ENCODE measurements at regions not wholly inside any gene's neighbourhood (a gene's known extent, or its start where the extent isn't known, plus 50 kb on each side); places are given as distances from the start of the nearest gene placed in this dataset.
"Not testable (repeated sequence)": the region's sequence is repeated elsewhere in the genome, so short reads cannot be mapped to it uniquely, and the experiment has no call there.

DNA sequence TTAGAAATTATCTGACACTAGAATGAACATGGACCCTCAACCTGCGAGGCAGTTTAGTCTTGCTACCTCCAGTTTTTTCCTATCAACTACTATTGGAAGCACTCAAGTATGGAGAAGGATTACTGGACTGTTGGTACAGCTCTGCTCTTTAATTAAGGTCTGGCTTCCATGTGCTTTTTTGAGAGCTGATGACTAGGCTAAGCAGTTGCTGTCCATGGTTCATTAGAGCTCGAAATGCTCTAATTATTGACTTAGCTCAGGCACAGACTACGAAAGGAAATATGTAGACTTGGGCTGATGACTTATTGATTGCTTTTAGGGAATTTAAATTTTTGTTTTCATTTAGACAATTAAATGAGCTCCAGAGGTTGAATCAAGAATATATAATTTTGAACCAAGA is 1281.6 kb downstream of the HACE1 start:
- no peak for DNase-seq (ENCODE audit: low read depth)

DNA sequence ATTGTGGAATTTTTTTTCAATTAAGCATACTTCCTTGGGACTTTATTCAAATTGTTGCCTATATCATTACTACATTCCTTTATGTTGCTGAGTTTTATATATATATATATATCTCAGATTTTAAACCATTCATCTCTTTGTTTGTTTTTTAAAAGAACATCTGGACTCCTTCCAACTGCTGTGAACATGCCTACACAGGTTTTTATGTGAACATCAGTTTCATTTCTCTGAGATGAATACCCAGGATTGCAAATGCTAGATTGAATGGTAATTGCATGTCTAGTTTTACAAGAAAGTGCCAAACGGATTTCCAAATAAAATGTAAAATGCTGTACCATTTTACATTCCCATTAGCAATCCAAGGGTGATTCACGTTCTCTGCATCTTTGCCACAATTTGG is 1289.3 kb downstream of the HACE1 start:
- DNase-seq (ENCODE audit: low read depth) = no peak

DNA sequence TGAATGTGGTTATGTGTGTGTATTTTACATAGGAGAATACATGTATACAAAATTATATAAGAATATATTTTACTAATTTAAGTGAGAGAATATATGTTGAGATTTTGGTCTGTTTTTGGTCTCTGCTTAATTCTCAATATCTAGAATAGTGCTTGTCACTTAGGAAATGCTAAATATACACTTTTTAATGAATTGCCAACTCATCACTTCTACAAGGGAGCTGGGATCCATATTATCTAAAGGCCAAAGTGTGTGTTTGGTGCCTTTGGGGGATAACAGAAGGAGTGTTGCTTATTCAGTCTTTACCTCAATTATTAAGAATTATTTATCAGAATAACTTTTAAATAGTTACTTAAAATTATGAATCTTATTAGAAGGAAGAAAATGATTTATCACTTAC is 1304.8 kb downstream of the HACE1 start:
- no peak for DNase-seq (ENCODE audit: low read depth)

DNA sequence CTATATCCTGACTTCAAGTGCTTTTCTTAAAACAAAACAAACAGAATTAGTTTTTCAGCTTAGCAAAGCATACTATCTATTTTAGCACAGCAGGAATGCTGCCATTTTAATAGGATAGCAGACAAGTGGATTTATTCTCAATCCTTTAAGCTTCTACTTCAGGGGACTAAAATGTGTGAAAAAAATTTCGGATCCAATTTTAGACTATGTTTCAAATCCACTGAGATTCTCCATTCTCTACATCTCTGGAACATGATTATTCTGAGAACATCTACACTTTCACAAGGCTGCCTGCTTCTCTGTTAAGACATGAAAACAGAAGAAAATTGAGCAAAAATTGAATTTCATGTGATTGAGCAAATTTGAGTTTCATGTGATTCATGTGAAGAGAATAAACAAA is 1321.3 kb downstream of the HACE1 start:
- no peak for DNase-seq (ENCODE audit: low read depth)

DNA sequence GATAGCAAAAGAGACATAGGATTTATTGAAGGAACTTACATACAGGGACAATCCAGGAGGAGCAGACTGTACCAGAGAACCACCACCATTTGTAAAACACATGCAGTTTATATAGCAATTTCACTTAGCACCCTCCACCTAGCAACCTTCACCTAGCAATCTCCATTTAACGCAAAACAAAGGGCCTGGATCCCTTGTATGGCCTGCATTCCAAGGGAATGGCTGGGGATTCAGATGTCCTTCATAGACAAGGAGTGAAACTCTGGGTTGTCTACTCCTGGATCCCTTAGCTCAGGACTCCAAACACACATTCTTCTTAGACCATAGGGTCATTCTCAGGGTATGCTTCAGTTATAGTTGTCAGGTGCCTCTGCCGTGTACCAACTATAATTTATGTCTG is 1324.9 kb downstream of the HACE1 start:
- DNase-seq (ENCODE audit: low read depth) = no peak

DNA sequence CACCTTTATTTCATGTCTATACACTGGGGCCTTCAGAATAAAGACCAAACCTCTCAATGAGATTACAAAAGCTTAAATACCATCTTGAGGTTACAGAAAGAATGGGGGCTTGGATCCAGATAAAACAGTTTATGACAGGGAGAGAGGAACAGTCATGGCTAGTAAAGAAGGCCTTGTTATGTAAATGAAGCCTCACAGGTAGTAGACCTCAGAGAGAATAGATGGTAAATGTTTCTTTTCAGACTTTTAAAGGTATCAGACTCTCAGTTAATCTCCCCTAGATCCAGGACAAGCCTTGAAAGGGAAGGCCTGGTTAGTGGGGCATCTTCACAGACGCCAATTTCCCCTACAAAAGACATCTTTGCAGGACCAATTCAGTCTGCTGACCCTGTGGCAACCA is 1325.6 kb downstream of the HACE1 start:
- no peak for DNase-seq (ENCODE audit: low read depth)

DNA sequence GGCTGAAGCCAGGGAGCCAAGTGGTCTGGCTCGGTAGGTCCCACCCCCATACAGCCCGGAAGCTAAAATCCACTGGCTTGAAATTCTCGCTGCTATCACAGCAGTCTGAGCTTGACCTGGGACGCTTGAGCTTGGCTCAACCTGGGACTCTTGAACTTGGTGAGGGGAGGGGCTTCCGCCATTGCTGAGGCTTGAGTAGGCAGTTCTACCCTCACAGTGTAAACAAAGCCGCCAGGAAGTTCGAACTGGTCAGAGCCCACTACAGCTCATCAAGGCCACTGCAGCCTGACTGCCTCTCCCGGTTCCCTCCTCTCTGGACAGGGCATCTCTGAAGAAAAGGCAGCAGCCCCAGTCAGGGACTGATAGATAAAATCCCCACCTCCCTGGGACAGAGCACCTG is 1337.7 kb downstream of the HACE1 start:
- no peak for DNase-seq (ENCODE audit: low read depth)

DNA sequence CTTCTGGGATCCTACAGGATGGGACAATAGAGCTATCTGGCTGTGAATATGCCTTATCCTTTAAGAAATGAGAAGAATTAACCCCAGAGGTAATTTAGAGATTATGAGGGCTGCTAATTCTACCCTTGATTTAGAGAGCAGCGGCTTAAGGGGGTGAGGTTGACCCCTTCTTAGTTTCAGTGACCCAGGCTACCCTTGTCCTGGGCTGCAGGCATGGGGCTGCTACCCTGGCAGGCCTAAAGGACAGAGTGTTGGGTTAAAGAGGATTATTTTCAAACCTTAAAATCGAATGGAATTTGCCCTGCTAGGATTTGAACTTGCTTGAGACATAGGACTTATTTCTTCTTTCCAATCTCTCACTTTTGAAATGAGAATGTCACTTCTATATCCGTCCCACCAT is 1343.4 kb downstream of the HACE1 start:
- no peak for DNase-seq (ENCODE audit: low read depth)

DNA sequence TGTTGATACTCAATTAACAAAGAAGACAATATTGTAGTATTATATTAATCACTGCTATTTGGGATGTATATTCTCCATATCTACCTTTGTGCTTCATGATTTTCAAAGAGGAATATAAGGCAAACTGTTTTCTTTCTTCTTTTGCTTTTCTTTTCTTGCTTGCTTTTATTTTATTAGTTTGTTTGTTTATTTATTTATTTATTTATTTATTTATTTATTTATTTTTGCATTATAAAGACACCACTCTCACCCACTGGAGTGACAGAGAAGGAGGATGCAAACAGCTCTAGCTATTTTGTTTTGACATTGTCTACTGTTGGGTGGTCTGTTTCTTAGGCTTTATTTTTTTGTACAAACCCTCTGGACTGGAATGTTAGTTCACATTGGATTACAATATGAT is 1352.7 kb downstream of the HACE1 start:
- DNase-seq (ENCODE audit: low read depth) = no peak

DNA sequence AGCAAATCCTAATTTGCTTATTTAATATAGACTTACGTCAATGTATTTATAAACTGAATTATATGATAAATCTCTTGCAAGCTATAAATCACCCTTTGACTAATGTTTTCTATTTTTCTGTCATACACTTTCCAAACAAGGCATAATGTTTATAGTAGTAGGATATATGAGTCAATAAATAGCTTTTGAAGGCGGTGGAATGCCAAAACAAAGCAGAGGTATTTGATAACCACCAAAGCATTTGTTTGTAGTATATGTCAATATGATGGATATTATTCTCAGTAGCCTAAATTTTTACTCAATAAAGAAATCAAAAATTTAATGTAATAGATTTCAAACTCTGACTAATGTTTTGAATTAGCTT is 1354.6 kb downstream of the HACE1 start:
- DNase-seq (ENCODE audit: low read depth) = no peak

DNA sequence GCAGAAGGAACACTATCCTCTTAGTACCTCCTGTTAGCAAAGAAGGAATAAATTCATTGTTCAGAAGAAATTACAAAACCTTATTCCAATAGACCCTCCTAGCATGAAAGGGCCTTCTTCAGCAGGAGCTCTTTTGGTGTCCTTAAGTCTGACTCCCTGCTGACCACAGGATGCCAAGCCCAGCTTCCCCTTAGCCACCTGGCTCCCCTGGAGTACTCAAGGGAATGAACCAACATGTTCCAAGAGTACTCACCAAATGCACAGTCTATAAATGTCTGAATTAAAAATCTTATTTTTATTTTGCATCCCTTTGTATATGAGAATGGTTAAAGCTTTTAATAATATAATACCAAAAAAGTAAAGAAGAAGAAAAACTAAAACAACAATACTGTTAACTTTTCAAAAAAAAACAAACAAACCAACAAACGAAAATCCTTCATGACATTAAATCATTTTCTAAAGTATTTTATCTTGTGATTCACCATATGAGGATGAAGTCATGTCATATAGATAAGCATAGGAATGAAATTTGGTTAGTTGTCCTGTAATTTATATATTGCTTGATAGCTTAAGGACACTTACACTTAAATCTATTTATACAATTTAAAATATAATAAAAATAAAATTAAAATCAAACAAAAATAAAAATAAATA is 1355.1 kb downstream of the HACE1 start:
- DNase-seq (ENCODE audit: low read depth) = no peak

DNA sequence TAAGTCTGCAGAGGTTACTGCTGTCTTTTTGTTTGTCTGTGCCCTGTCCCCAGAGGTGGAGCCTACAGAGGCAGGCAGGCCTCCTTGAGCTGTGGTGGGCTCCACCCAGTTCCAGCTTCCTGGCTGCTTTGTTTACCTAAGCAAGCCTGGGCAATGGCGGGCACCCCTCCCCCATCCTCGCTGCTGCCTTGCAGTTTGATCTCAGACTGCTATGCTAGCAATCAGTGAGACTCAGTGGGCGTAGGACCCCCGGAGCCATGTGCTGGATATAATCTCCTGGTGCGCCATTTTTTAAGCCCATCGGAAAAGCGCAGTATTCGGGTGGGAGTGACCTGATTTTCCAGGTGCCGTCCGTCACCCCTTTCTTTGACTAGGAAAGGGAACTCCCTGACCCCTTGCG is 1363.1 kb downstream of the HACE1 start:
- DNase-seq (ENCODE audit: low read depth) = not testable (repeated sequence)

DNA sequence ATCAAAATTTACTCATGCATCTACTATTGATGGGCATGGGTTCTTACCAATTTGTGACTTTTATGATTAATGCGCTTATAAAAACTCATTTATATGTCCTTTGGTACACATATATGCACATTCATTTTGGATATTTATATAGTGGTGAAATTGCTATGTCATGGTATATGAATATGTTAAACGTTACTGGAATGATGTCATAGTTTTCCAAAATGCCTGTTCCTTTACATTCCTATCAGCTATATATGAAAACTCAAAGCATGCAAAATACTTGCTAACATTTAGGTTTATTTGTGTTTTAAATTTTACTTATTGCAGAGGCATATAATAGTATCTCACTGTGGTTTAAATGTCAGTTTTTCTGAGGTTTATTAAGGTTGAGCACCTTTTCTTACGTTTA is 1403.1 kb downstream of the HACE1 start:
- DNase-seq (ENCODE audit: low read depth) = no peak

DNA sequence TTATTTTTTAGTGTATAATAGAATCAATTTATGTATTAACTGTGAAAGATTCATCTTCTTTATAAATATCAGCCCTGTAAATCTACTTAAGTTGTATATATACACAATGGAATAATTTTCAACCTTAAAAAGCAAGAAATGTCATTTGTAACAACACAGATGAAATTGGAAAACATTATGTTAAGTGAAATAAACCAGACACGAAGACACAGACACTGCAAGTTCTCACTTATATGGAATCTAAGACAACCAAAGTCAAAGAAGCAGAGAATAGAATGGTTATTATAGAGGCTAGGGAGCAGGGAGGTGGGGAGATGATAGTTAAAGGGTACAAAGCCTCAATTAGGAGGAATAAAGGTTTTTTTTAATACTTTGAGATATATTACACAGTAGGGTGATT is 1404.4 kb downstream of the HACE1 start:
- DNase-seq (ENCODE audit: low read depth) = no peak

DNA sequence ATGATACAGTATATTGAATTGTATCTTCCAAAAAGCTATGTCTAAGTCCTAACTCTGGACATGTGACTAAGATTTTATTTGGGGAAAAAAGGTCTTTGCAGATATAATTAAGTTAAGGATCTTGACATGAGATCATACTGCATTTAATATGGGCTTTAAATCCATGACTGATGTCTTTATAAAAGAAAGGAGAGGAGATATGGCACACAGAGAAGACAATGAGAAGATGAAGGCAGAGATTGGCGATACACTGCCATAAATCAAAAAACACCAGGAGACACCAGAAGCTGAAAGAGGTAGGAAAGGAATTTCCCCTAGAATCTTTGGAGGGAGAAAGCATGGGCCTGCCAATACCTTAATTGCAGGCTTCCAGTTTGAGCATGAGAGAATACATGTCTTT is 1450.2 kb downstream of the HACE1 start:
- no peak for DNase-seq (ENCODE audit: low read depth)

DNA sequence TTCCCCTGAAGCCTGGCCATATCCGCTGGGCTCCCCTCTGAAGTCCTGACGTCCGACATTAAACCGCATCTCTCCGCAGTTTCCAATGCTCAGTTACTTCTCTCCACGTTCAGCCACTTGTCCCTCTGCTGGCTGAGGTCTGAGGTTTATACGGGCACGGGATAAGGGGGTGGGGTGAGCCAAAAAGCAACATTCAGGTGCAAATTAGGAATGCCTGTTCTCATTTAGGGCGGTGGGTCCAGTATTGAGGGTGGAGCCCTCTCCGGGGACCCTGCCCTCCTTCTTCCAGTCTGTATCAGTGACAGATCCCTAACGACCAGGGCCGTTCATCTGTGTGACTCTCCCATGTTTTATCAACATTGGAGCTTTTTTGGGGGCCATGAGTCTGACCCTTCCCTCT is 1454.4 kb downstream of the HACE1 start:
- no peak for DNase-seq (ENCODE audit: low read depth)

DNA sequence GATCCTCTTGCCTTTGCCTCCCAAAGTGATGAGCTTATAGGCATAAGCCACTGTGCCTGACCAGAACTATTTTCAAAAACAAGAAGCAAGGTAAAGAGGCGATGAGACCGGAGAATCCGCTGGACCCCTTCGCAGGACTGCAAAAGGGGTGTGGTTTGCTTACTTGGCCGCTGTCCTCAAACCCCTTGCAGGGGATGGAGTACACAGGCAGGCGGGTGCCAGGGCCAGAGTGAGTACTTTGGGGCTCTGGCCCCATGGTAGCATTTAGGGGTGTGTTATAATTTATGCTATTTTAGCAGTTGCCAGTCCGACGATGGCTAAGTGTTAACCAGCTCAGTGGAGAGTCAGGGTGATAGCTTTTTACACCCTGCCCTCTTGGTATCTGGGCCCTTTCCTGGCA is 1454.9 kb downstream of the HACE1 start:
- DNase-seq (ENCODE audit: low read depth) = no peak

DNA sequence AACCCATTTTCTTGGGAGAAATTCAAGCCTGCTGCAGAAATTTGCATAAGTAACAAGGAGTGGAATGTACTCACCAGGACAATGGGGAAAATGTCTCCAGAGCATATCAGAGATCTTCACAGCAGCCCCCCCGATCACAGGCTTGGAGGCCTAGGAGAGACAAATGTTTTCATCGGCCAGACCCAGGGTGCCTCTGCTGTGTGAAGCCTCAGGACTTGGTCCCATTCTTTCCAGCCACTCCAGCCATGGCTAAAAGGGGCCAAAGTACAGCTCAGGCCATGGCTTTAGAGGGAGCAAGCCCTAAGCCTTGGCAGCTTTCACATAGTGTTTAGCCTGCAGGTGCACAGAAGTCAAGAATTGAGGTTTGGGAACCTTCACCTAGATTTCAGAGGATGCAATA is 1463.0 kb downstream of the HACE1 start:
- no peak for DNase-seq (ENCODE audit: low read depth)

DNA sequence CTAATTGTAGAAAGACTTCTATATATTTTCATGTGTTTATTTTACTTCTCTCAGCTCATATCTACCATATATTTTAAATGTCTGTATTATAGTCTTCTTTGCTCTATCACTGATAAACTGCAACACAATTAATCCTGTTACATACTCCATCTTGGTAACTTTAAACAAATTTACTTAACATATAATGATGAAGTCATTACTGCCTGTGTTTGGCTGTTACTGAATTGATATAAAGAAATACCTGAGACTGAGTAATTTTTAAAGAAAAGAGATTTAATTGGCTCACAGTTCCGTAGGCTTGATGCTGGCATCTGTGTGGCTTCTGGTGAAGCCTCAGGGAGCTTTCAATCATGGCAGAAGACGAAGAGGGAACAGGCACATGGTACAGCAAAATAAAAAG is 1480.4 kb downstream of the HACE1 start:
- no peak for DNase-seq (ENCODE audit: low read depth)

DNA sequence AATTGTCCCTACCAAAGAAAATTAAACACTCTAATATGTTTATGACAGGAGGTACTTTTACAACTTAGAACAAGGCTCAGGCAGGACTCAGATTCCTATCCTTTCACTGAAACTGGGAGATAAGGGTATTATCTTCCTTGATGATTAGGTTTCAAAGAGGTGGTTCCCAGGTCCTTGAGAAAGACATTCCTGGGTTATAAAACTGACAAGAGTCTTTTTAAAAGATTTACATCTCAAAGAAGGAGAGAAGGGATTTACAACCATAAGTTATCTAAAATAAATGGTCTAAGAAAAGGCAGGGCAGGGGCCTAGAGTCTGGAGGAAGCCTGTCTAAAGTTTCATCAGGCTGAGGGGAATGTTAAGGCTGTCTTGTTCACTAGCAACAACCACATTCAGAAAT is 1492.5 kb downstream of the HACE1 start:
- no peak for DNase-seq (ENCODE audit: low read depth)

DNA sequence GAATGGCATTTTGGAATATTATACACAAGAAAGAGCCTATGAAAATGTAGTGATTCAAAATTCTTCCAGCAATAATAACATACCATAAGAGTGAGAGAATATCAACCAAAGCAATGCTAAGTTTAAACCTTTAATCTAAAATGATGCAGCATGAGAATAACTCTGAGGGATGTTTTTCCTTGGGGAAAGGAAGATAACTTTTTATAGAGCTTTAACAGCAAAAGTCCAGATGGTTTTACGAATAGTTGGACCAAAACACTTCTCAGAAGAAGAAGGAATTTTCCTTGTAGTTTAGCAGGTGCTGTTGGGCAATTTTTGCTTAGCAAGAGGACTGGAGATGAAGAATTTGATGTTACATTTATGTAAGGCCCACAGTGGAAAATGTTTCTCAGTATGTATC is 1503.2 kb downstream of the HACE1 start:
- no peak for DNase-seq (ENCODE audit: low read depth)

DNA sequence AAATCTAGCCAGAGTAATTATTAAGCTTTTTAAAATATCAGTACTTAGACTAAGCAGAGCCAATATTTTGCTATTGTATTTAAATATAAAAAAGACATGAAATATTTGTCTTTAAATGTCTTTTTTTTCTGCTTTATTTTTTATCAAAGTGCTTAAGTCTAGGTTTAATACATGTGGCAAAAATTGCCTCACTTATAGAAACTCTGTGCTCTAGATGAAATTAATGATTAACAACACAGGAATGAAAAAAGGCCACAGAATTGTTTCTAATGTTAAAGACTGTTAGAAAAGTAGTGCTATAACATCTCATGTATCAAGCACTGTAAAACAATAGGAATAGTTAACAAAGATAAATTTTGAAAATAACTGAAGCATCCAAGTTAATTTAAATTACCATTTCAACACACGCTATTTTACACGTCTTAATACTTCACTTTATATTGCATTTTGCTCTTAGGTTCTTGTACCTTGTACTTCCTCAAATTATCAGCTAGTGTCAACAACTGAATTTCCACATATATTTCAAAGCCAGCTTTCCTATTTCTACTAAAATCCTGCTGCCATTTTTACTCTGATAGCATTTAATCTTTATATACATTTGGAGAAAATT is 1515.1 kb downstream of the HACE1 start:
- DNase-seq (ENCODE audit: low read depth) = no peak

DNA sequence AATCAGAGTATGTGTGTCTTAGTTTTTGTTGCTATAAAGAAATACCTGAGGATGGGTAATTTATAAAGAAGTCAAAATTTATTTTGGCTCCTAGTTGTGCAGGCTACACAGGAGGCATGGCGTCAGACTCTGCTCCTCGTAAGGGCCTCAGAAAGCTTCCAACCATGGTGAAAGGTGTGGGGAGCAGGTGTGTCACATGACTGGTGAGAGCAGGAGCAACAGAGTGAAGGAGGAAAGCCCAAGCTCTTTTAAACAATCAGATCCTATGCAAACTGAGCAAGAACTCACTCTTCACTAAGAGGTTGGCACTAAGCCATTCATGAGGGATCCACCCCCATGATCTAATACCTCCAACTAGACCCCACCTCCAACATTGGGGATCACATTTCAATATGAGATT is 1524.3 kb downstream of the HACE1 start:
- DNase-seq (ENCODE audit: low read depth) = no peak

Data from M059J (cell line).